ENCODE measurements at regions not wholly inside any gene's neighbourhood (a gene's known extent, or its start where the extent isn't known, plus 50 kb on each side); places are given as distances from the start of the nearest gene placed in this dataset.

- DNase-seq: peak in 1 of 6 experiments; percentile 0
These were observed 83.0 kb upstream of the IFNE start for GRCh38 chr9:21565155-21565554.

GRCh38 chr9:21567926-21568325 is 85.8 kb upstream of the IFNE start:
- DNase-seq: no peak

- no peak for DNase-seq
These were observed 86.4 kb upstream of the IFNE start for GRCh38 chr9:21568484-21568883.

- DNase-seq: no peak
These were observed 87.6 kb upstream of the IFNE start for GRCh38 chr9:21569721-21570120.

GRCh38 chr9:21570643-21571275 is 88.6 kb upstream of the IFNE start:
- DNase-seq: no peak

GRCh38 chr9:21574261-21574660 is 92.1 kb upstream of the IFNE start:
- DNase-seq: no peak

GRCh38 chr9:21576331-21577189 is 94.4 kb upstream of the IFNE start:
- peak in 5 of 6 experiments; percentile 12 to 79 (median 52) for DNase-seq

GRCh38 chr9:21579247-21579671 is 97.1 kb upstream of the IFNE start:
- DNase-seq: peak in 2 of 6 experiments; percentile 30 to 33

GRCh38 chr9:21579743-21580142 is 97.6 kb upstream of the IFNE start:
- DNase-seq: no peak

GRCh38 chr9:21580636-21581378 is 98.7 kb upstream of the IFNE start:
- DNase-seq: no peak

GRCh38 chr9:21583628-21584377 is 101.7 kb upstream of the IFNE start:
- DNase-seq: no peak

- no peak for DNase-seq
These were observed 102.8 kb upstream of the IFNE start for GRCh38 chr9:21584890-21585289.

- DNase-seq: no peak
These were observed 103.9 kb upstream of the IFNE start for GRCh38 chr9:21585756-21586752.

GRCh38 chr9:21589344-21590056 is 107.4 kb upstream of the IFNE start:
- no peak for DNase-seq

GRCh38 chr9:21590058-21590996 is 108.2 kb upstream of the IFNE start:
- DNase-seq: no peak

- no peak for DNase-seq
These were observed 109.3 kb upstream of the IFNE start for GRCh38 chr9:21591221-21592062.

- no peak for DNase-seq
These were observed 109.9 kb upstream of the IFNE start for GRCh38 chr9:21592063-21592338.

GRCh38 chr9:21597284-21597683 is 115.2 kb upstream of the IFNE start:
- no peak for DNase-seq

GRCh38 chr9:21598749-21599148 is 116.6 kb upstream of the IFNE start:
- no peak for DNase-seq

All from stimulated activated naive CD4-positive, alpha-beta T cell (primary cell).